Uterus (tissue), 2 donors: ENCODE measurements at regions not wholly inside any gene's neighbourhood (a gene's known extent, or its start where the extent isn't known, plus 50 kb on each side); places are given as distances from the start of the nearest gene placed in this dataset.

Source experiments
- POLR2A ChIP-seq, 2 donors: fragments of 450-650 bp; IDR thresholded peaks; one replicate each; pipeline ENCODE4 v1.6.1; 2016; ENCODE audit warnings: antibody characterized with exemption in 2 of 2, mild to moderate bottlenecking in 1 of 2, moderate library complexity in 1 of 2
- TF ChIP-seq, protein P1 (sequence below), 4 experiments: fragments of 200-600 bp in 2 of 4; fragments of 450-650 bp in 2 of 4; sonication (generic) in 2 of 4; IDR thresholded peaks; one replicate each; pipeline ENCODE4 v1.5.1; 2016 to 2019; ENCODE audit warnings: antibody characterized with exemption in 4 of 4, mild to moderate bottlenecking in 2 of 4, moderate library complexity in 1 of 4

DNA sequence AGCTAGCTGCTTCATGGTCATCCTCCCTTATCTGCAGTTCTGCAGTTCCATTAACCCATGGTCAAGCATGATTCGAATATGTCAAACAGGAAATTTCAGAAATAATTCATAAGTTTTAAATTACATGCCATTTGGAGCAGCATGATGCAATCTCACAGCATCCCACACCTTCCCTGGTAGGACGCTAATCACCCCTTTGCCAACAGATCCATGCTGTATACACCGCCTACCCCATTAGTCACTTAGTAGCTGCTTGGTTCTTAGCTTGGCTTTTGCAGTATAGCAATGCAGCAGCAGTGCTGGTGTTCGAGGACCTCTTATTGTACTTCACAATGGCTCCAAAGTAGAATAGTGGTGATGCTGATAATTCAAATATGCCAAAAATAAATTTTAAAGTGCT, 739.7 kb upstream of the CDH9 start:
- TF ChIP-seq, protein P1, sequence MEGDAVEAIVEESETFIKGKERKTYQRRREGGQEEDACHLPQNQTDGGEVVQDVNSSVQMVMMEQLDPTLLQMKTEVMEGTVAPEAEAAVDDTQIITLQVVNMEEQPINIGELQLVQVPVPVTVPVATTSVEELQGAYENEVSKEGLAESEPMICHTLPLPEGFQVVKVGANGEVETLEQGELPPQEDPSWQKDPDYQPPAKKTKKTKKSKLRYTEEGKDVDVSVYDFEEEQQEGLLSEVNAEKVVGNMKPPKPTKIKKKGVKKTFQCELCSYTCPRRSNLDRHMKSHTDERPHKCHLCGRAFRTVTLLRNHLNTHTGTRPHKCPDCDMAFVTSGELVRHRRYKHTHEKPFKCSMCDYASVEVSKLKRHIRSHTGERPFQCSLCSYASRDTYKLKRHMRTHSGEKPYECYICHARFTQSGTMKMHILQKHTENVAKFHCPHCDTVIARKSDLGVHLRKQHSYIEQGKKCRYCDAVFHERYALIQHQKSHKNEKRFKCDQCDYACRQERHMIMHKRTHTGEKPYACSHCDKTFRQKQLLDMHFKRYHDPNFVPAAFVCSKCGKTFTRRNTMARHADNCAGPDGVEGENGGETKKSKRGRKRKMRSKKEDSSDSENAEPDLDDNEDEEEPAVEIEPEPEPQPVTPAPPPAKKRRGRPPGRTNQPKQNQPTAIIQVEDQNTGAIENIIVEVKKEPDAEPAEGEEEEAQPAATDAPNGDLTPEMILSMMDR (IDR thresholded peaks at IDR 0.05): no peak
- TF ChIP-seq POLR2A (IDR thresholded peaks at IDR 0.05): no peak
